OCI-LY3 (cell line): ENCODE measurements at regions not wholly inside any gene's neighbourhood (a gene's known extent, or its start where the extent isn't known, plus 50 kb on each side); places are given as distances from the start of the nearest gene placed in this dataset.

Experiments
- H2AFZ ChIP-seq: fragments of 200-600, 300-600 bp; shearing (Covaris generic); 2 replicates; pipeline ENCODE4 v1.6.0; 2014; ENCODE audit warnings: antibody characterized with exemption, low read depth, low read length
- H3K27ac ChIP-seq: fragments of 200-600, 300-600 bp; sonication (generic); 2 replicates; pipeline ENCODE4 v1.5.1; 2014; ENCODE audit warnings: mild to moderate bottlenecking, low read length, moderate library complexity, mixed read lengths
- H3K27me3 ChIP-seq: fragments of 200-600, 300-600 bp; sonication (generic); 2 replicates; pipeline ENCODE4 v1.6.1; 2014; ENCODE audit warnings: low read depth, low read length, mixed read lengths
- H3K36me3 ChIP-seq: fragments of 200-600, 300-600 bp; sonication (generic); replicated peaks from 2 replicates; pipeline ENCODE3; 2014; ENCODE audit warnings: low read depth, low read length, mixed read lengths
- H3K4me1 ChIP-seq: fragments of 300-600, 200-600 bp; sonication (generic); 2 replicates; pipeline ENCODE4 v1.6.1; 2014; ENCODE audit warnings: low read length, mixed read lengths
- H3K4me2 ChIP-seq: fragments of 200-600, 300-600 bp; sonication (generic); 2 replicates; pipeline ENCODE4 v1.6.1; 2014; ENCODE audit warnings: low read length, mixed read lengths
- H3K4me3 ChIP-seq: fragments of 300-600, 200-600 bp; sonication (generic); 2 replicates; pipeline ENCODE4 v1.5.1; 2014; ENCODE audit warnings: antibody characterized with exemption, mild to moderate bottlenecking, low read length, moderate library complexity
- H3K79me2 ChIP-seq: fragments of 300-600, 200-600 bp; shearing (Covaris generic); 2 replicates; pipeline ENCODE4 v1.6.1; 2014; ENCODE audit warnings: mild to moderate bottlenecking, low read length, mixed read lengths
- H3K9ac ChIP-seq: fragments of 300-600, 200-600 bp; shearing (Covaris generic); 2 replicates; pipeline ENCODE4 v1.6.0; 2014; ENCODE audit warnings: mild to moderate bottlenecking, low read length, moderate library complexity
- H3K9me3 ChIP-seq: fragments of 200-600, 300-600 bp; shearing (Covaris generic); 2 replicates; pipeline ENCODE4 v1.6.1; 2014; ENCODE audit warnings: low read length, mixed read lengths; ENCODE audit not compliant: insufficient read depth
- H4K20me1 ChIP-seq: fragments of 200-600, 300-600 bp; sonication (generic); 2 replicates; pipeline ENCODE4 v1.6.1; 2016; ENCODE audit warnings: low read length, mixed read lengths; ENCODE audit not compliant: insufficient read depth
- CTCF ChIP-seq: fragments of 200-600, 300-600 bp; sonication (generic); IDR thresholded peaks from 2 replicates; pipeline ENCODE4 v1.5.1; 2014; ENCODE audit warnings: antibody characterized with exemption, low read length, low read depth
- EZH2phosphoT487 ChIP-seq: fragments of 200-600 bp; shearing (Covaris generic); IDR thresholded peaks from 2 replicates; pipeline ENCODE4 v1.6.1; 2018; ENCODE audit warnings: antibody characterized with exemption, mixed run types, low read depth

GRCh38 chr22:49515475-49515874 lies 312.2 kb downstream of the BRD1 start:
- H3K4me2 ChIP-seq, result no peak overlapping the region
- H2AFZ ChIP-seq, result no peak overlapping the region
- H3K79me2 ChIP-seq, result no peaks in the 10 kb centered on the region
- peaks cover 10% of the 10 kb centered on the region for H3K36me3 ChIP-seq
- no peaks in the 10 kb centered on the region for H3K9me3 ChIP-seq
- no peaks in the 10 kb centered on the region for H4K20me1 ChIP-seq
- no peak overlapping the region for H3K9ac ChIP-seq
- H3K27ac ChIP-seq, result no peak overlapping the region
- H3K4me1 ChIP-seq, result peaks cover 8% of the 10 kb centered on the region; the same call in 1 of the 2 replicates
- H3K27me3 ChIP-seq, result no peaks in the 10 kb centered on the region
- TF ChIP-seq EZH2phosphoT487, result no peak
- TF ChIP-seq CTCF, result no peak
- H3K4me3 ChIP-seq, result no peak overlapping the region

- H3K27ac ChIP-seq, result no peak overlapping the region
- no peaks in the 10 kb centered on the region for H3K79me2 ChIP-seq
- peaks cover 10% of the 10 kb centered on the region for H3K36me3 ChIP-seq
- H3K4me1 ChIP-seq, result peaks cover 8% of the 10 kb centered on the region; the same call in 1 of the 2 replicates
- no peak overlapping the region for H3K9ac ChIP-seq
- no peak overlapping the region for H3K4me2 ChIP-seq
- H3K27me3 ChIP-seq, result no peaks in the 10 kb centered on the region
- TF ChIP-seq CTCF, result no peak
- no peak for TF ChIP-seq EZH2phosphoT487
- H2AFZ ChIP-seq, result no peak overlapping the region
- H4K20me1 ChIP-seq, result no peaks in the 10 kb centered on the region
- no peak overlapping the region for H3K4me3 ChIP-seq
- no peaks in the 10 kb centered on the region for H3K9me3 ChIP-seq
Observed at GRCh38 chr22:49514641-49515040, 313.0 kb downstream of the BRD1 start.

GRCh38 chr22:49514211-49514610 lies 313.5 kb downstream of the BRD1 start:
- no peaks in the 10 kb centered on the region for H3K79me2 ChIP-seq
- no peak overlapping the region for H3K27ac ChIP-seq
- H3K9ac ChIP-seq, result no peak overlapping the region
- H3K36me3 ChIP-seq, result peaks cover 10% of the 10 kb centered on the region
- no peaks in the 10 kb centered on the region for H3K9me3 ChIP-seq
- H3K4me2 ChIP-seq, result no peak overlapping the region
- peaks cover 8% of the 10 kb centered on the region; the same call in 1 of the 2 replicates for H3K4me1 ChIP-seq
- TF ChIP-seq EZH2phosphoT487 (no peak), CTCF (no peak)
- no peaks in the 10 kb centered on the region for H4K20me1 ChIP-seq
- H2AFZ ChIP-seq, result no peak overlapping the region
- no peaks in the 10 kb centered on the region for H3K27me3 ChIP-seq
- H3K4me3 ChIP-seq, result no peak overlapping the region

- no peaks in the 10 kb centered on the region for H3K9me3 ChIP-seq
- H3K4me2 ChIP-seq, result no peak overlapping the region
- H3K9ac ChIP-seq, result no peak overlapping the region
- peaks cover 8% of the 10 kb centered on the region; the same call in 1 of the 2 replicates for H3K4me1 ChIP-seq
- no peak for TF ChIP-seq EZH2phosphoT487
- H3K4me3 ChIP-seq, result no peak overlapping the region
- H2AFZ ChIP-seq, result no peak overlapping the region
- H3K27ac ChIP-seq, result no peak overlapping the region
- no peaks in the 10 kb centered on the region for H3K79me2 ChIP-seq
- no peaks in the 10 kb centered on the region for H3K27me3 ChIP-seq
- H4K20me1 ChIP-seq, result no peaks in the 10 kb centered on the region
- peaks cover 10% of the 10 kb centered on the region for H3K36me3 ChIP-seq
Observed at GRCh38 chr22:49513358-49513851, 314.3 kb downstream of the BRD1 start.
